ENCODE measurements at regions not wholly inside any gene's neighbourhood (a gene's known extent, or its start where the extent isn't known, plus 50 kb on each side); places are given as distances from the start of the nearest gene placed in this dataset.
A peak's percentile ranks its signal among the peaks of the same experiment; 100 is the strongest.

DNA sequence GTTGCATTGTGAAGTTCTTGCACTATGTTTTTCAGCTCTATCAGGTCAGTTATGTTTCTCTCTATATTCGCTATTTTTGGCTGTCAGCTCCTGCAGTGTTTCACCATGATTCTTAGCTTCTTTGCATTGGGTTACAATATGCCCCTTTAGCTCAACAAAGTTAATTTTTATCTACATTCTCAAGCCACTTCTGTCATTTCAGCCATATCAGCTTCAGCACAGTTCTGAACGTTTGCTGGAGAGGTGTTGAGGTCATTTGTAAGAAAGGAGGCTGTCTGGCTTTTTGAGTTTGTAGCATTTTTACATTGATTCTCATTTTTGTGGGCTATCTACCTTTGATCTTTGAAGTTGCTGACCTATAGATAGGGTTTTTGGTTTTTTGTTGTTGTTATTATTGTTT, 573.2 kb upstream of the RGS18 start (continued):
- TF ChIP-seq, protein P1, sequence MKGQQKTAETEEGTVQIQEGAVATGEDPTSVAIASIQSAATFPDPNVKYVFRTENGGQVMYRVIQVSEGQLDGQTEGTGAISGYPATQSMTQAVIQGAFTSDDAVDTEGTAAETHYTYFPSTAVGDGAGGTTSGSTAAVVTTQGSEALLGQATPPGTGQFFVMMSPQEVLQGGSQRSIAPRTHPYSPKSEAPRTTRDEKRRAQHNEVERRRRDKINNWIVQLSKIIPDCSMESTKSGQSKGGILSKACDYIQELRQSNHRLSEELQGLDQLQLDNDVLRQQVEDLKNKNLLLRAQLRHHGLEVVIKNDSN (IDR thresholded peaks at IDR 0.05; ENCODE audit: borderline replicate concordance, extremely low read length, insufficient read depth, low read depth, low read length), result no peak
- TF ChIP-seq, protein P2, sequence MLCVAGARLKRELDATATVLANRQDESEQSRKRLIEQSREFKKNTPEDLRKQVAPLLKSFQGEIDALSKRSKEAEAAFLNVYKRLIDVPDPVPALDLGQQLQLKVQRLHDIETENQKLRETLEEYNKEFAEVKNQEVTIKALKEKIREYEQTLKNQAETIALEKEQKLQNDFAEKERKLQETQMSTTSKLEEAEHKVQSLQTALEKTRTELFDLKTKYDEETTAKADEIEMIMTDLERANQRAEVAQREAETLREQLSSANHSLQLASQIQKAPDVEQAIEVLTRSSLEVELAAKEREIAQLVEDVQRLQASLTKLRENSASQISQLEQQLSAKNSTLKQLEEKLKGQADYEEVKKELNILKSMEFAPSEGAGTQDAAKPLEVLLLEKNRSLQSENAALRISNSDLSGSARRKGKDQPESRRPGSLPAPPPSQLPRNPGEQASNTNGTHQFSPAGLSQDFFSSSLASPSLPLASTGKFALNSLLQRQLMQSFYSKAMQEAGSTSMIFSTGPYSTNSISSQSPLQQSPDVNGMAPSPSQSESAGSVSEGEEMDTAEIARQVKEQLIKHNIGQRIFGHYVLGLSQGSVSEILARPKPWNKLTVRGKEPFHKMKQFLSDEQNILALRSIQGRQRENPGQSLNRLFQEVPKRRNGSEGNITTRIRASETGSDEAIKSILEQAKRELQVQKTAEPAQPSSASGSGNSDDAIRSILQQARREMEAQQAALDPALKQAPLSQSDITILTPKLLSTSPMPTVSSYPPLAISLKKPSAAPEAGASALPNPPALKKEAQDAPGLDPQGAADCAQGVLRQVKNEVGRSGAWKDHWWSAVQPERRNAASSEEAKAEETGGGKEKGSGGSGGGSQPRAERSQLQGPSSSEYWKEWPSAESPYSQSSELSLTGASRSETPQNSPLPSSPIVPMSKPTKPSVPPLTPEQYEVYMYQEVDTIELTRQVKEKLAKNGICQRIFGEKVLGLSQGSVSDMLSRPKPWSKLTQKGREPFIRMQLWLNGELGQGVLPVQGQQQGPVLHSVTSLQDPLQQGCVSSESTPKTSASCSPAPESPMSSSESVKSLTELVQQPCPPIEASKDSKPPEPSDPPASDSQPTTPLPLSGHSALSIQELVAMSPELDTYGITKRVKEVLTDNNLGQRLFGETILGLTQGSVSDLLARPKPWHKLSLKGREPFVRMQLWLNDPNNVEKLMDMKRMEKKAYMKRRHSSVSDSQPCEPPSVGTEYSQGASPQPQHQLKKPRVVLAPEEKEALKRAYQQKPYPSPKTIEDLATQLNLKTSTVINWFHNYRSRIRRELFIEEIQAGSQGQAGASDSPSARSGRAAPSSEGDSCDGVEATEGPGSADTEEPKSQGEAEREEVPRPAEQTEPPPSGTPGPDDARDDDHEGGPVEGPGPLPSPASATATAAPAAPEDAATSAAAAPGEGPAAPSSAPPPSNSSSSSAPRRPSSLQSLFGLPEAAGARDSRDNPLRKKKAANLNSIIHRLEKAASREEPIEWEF (IDR thresholded peaks at IDR 0.05; ENCODE audit: insufficient replicate concordance, low read depth, low read length), result no peak
- TF ChIP-seq, protein P3, sequence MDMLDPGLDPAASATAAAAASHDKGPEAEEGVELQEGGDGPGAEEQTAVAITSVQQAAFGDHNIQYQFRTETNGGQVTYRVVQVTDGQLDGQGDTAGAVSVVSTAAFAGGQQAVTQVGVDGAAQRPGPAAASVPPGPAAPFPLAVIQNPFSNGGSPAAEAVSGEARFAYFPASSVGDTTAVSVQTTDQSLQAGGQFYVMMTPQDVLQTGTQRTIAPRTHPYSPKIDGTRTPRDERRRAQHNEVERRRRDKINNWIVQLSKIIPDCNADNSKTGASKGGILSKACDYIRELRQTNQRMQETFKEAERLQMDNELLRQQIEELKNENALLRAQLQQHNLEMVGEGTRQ (IDR thresholded peaks at IDR 0.05; ENCODE audit: borderline replicate concordance, low read depth, low read length), result no peak
- no peak for TF ChIP-seq IRF4 (IDR thresholded peaks at IDR 0.05; ENCODE audit: low read depth, low read length)

DNA sequence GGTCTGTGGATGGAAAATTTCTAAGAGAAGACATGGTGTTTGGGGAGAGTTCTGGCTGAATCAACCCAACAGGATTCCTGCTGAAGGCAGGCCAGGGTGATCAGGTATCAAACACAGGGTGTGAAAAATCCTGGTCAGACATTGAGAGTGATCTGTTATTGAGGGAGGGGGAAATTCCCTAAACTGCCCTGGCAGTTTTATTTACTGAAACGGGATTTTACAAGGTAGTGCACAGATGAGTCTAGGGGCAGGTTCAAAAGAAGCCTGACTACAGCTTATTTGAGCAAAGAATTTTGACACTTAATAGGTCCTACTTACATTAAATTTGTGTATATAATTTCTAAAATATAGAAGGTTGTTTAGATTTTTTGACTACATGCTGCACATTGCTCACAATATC, 569.4 kb upstream of the RGS18 start:
- TF ChIP-seq CHD4 (IDR thresholded peaks at IDR 0.05) (no peak), TCF7 (IDR thresholded peaks at IDR 0.05; ENCODE audit: borderline replicate concordance) (no peak), PAX8 (IDR thresholded peaks at IDR 0.05) (no peak), NR2C2 (IDR thresholded peaks at IDR 0.05; ENCODE audit: borderline replicate concordance, control insufficient read depth, insufficient read length, low read depth) (no peak), ASH2L (IDR thresholded peaks at IDR 0.05; ENCODE audit: borderline replicate concordance, low read depth) (no peak), CBX5 (IDR thresholded peaks at IDR 0.05; ENCODE audit: low read depth) (no peak), MXI1 (IDR thresholded peaks at IDR 0.05; ENCODE audit: low read depth, low read length) (no peak)
- TF ChIP-seq, protein P1 (IDR thresholded peaks at IDR 0.05; ENCODE audit: borderline replicate concordance, extremely low read length, insufficient read depth, low read depth, low read length), result no peak
- 7% methylated on average over 1 of the region's 1 CpG for WGBS (ENCODE audit: insufficient coverage, insufficient replicate concordance, low lambda C conversion rate, missing lambda C conversion rate)
- Histone ChIP-seq H3K4me1 (ENCODE audit: control insufficient read depth, insufficient read depth, low read length) (no peaks in the 10 kb centered on the region), H3K9ac (ENCODE audit: control insufficient read depth, insufficient read depth, low read length) (no peak overlapping the region), H3K27ac (ENCODE audit: control insufficient read depth, insufficient read depth) (no peak overlapping the region), H3K4me3 (no peak overlapping the region), H4K20me1 (ENCODE audit: control insufficient read depth, insufficient read depth) (no peaks in the 10 kb centered on the region), H3K27me3 (replicated peaks in 1 of 2; ENCODE audit: control insufficient read depth in 2 of 2, insufficient read depth in 2 of 2, low read length in 1 of 2) (no peaks in the 10 kb centered on the region), H3K36me3 (ENCODE audit: control insufficient read depth in 2 of 2, insufficient read depth in 2 of 2, low read length in 1 of 2) (no peaks in the 10 kb centered on the region), H3K4me2 (ENCODE audit: control insufficient read depth, insufficient read depth) (no peak overlapping the region), H3K79me2 (ENCODE audit: control insufficient read depth, insufficient read depth, low read length) (no peaks in the 10 kb centered on the region), H2AFZ (ENCODE audit: control insufficient read depth, low read depth, low read length) (no peak overlapping the region), H3K9me3 (replicated peaks; ENCODE audit: control insufficient read depth, insufficient read depth, low read length) (no peaks in the 10 kb centered on the region)
- BruUV-seq (replicated peaks), result no TSS peak
- CTCF ChIA-PET, result interaction anchor here (1.0 kb wide), 1 partner anchor 9 kb away, joined by 3 read pairs; no protein-coding TSS in a partner anchor
- RAD21 ChIA-PET (ENCODE audit: unreplicated experiment), result interaction anchor here (1.2 kb wide), 1 partner anchor 31 kb away, joined by 4 read pairs; no protein-coding TSS in a partner anchor
- ATAC-seq (peak; percentile 57), DNase-seq (ENCODE audit: low read depth, low spot score) (no peak), FAIRE-seq (no peak)
- intact Hi-C loops (cut with micrococcal nuclease; ENCODE audit: unreplicated experiment), result no loop called here
- SMC1A ChIA-PET (ENCODE audit: uncharacterized antibody, unreplicated experiment), result interaction anchor here (1.4 kb wide), 1 partner anchor 87 kb away, joined by 5 read pairs; no protein-coding TSS in a partner anchor
- in situ Hi-C loops (cut with MboI), result no loop called here
- POLR2A ChIA-PET, result no interaction called here

All from GM12878 (cell line).